ENCODE measurements at regions not wholly inside any gene's neighbourhood (a gene's known extent, or its start where the extent isn't known, plus 50 kb on each side); places are given as distances from the start of the nearest gene placed in this dataset.

GRCh38 chr1:234769986-234770795 is 160.2 kb upstream of the IRF2BP2 start:
- Histone ChIP-seq H3K36me3 (no peaks in the 10 kb centered on the region), H3K4me1 (ENCODE audit: control insufficient read depth in 1 of 2, low read depth in 2 of 2) (peaks cover 8 to 16% of the 10 kb centered on the region in 2 donors), H3K4me3 (no peak overlapping the region), H3K27ac (no peak overlapping the region), H3K27me3 (replicated peaks; ENCODE audit: insufficient read depth) (no peaks in the 10 kb centered on the region), H3K9me3 (no peaks in the 10 kb centered on the region)
- no peak for TF ChIP-seq CTCF (IDR thresholded peaks at IDR 0.05)
- ATAC-seq (ENCODE audit: insufficient number of reproducible peaks, low FRiP score, low read depth) (no peak), DNase-seq (ENCODE audit: low spot score) (no peak)

GRCh38 chr1:234769284-234769985 is 159.5 kb upstream of the IRF2BP2 start:
- no peak overlapping the region for H3K27ac ChIP-seq
- no peak for TF ChIP-seq CTCF (IDR thresholded peaks at IDR 0.05)

GRCh38 chr1:234768569-234769283 is 158.7 kb upstream of the IRF2BP2 start:
- Histone ChIP-seq H3K36me3 (no peaks in the 10 kb centered on the region), H3K27ac (no peak overlapping the region), H3K9me3 (no peaks in the 10 kb centered on the region), H3K4me3 (no peak overlapping the region), H3K4me1 (ENCODE audit: control insufficient read depth in 1 of 2, low read depth in 2 of 2) (peaks cover 8 to 16% of the 10 kb centered on the region in 2 donors), H3K27me3 (replicated peaks; ENCODE audit: insufficient read depth) (no peaks in the 10 kb centered on the region)
- no peak for TF ChIP-seq CTCF (IDR thresholded peaks at IDR 0.05)
- DNase-seq (ENCODE audit: low spot score) (no peak), ATAC-seq (ENCODE audit: insufficient number of reproducible peaks, low FRiP score, low read depth) (no peak)

More at GRCh38 chr1:234769284-234769985, 159.5 kb upstream of the IRF2BP2 start:
- no peak overlapping the region for H3K4me3 ChIP-seq
- no peak for ATAC-seq (ENCODE audit: insufficient number of reproducible peaks, low FRiP score, low read depth)
- H3K9me3 ChIP-seq, result no peaks in the 10 kb centered on the region
- H3K36me3 ChIP-seq, result no peaks in the 10 kb centered on the region
- no peak for DNase-seq (ENCODE audit: low spot score)
- H3K27me3 ChIP-seq (replicated peaks; ENCODE audit: insufficient read depth), result no peaks in the 10 kb centered on the region
- peaks cover 8 to 16% of the 10 kb centered on the region in 2 donors for H3K4me1 ChIP-seq (ENCODE audit: control insufficient read depth in 1 of 2, low read depth in 2 of 2)

- TF ChIP-seq CTCF (IDR thresholded peaks at IDR 0.05), result no peak
- H3K27ac ChIP-seq, result no peak overlapping the region
- DNase-seq (ENCODE audit: low spot score) (no peak), ATAC-seq (ENCODE audit: insufficient number of reproducible peaks, low FRiP score, low read depth) (no peak)
- no peak overlapping the region for H3K4me3 ChIP-seq
- H3K4me1 ChIP-seq (ENCODE audit: control insufficient read depth in 1 of 2, low read depth in 2 of 2), result peaks cover 8 to 16% of the 10 kb centered on the region in 2 donors
- no peaks in the 10 kb centered on the region for H3K9me3 ChIP-seq
- H3K36me3 ChIP-seq, result no peaks in the 10 kb centered on the region
- no peaks in the 10 kb centered on the region for H3K27me3 ChIP-seq (replicated peaks; ENCODE audit: insufficient read depth)
Measured at GRCh38 chr1:234768171-234768568, 158.2 kb upstream of the IRF2BP2 start.

- no peak for TF ChIP-seq CTCF (IDR thresholded peaks at IDR 0.05)
- Histone ChIP-seq H3K27me3 (replicated peaks; ENCODE audit: insufficient read depth) (no peaks in the 10 kb centered on the region), H3K9me3 (no peaks in the 10 kb centered on the region), H3K36me3 (no peaks in the 10 kb centered on the region), H3K4me3 (no peak overlapping the region), H3K27ac (no peak overlapping the region), H3K4me1 (ENCODE audit: control insufficient read depth in 1 of 2, low read depth in 2 of 2) (no peaks in the 10 kb centered on the region)
- no peak for DNase-seq (ENCODE audit: low spot score)
- no peak for ATAC-seq (ENCODE audit: insufficient number of reproducible peaks, low FRiP score, low read depth)
Measured at GRCh38 chr1:234765672-234766071, 155.7 kb upstream of the IRF2BP2 start.

All from thoracic aorta (tissue), 2 donors.